ENCODE measurements at regions not wholly inside any gene's neighbourhood (a gene's known extent, or its start where the extent isn't known, plus 50 kb on each side); places are given as distances from the start of the nearest gene placed in this dataset.

DNA sequence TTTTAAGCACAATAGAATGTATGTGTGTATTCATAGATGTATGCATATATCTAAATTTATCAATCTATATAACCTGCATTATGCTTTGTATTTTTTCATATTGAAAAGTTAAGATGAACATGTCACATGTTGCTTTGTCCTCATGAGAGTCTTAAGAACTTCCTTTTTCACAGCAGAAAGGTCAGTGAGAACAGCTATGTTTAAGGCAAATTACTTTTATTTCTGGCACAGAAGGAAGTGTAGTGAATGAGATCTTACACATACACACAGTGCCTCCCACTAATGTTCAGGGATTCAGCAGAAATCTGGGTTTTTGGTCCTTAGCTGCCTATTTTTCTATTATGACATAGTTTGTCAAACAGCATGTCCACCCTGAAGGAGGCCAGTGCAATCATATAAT lies 134.8 kb downstream of the TMEM26 start:
- DNase-seq (ENCODE audit: low read depth) = no peak

DNA sequence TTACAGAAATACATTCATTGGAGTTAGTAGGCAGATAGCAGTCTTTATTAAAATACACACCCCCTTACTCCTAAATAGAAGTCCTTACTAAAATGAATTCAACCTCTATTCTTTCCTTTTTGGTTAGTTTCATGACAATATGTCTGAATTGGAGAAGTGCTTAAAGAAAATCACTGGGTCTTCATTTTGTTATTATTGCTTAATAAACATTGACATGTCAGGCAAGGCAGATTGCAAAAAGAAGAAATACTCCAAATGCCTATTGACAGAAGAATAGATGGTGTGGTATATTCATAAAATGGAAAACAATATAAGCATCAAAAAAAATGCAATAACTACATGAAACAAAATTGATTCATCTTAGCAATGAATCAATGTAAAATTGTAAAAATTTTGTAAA lies 135.5 kb downstream of the TMEM26 start:
- DNase-seq (ENCODE audit: low read depth) = no peak

DNA sequence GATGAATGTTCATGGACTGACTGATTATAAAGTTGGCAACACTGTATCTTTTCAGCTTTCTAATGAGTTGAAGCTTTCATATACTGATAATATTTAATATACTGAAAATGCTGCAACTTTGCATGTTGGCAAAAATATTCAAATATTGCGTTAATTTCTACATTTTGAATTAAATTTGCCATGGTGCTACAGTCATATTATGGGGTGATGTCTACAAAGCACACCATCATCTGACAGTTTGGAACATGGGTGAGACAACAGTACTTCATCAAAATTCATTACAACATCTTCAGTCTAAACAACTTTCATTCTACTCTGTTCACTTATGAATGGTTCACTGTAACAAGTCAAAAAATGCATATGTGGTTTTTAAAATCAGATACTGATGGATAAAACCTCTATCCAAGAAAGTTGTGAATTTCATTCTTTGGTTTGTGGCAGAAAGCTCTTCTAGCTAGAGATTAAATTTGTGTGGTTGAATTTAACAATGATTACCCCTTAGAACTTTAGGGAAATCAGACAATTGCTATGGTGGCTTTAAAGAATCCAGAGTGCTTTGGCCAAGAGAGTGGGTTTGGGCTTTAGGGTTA lies 136.4 kb downstream of the TMEM26 start:
- no peak for DNase-seq (ENCODE audit: low read depth)

DNA sequence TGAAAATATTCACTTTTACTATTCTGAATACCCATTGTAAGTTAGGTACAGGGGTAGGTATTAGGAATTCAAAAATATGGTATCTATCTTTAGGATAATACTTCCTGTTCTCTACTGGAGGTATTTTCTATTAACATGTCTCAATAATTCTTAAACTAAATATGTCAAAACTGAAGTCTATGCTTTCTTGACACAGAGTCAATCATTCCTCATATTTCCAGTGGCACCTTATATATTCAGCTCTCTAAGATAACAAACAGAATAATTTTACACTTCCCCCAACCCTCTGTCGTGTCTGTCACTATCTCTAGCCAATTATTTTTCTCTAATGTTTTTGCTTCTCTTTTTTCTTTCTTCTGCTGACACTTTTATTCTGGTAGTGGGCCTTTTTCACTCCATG lies 138.9 kb downstream of the TMEM26 start:
- DNase-seq (ENCODE audit: low read depth) = no peak

DNA sequence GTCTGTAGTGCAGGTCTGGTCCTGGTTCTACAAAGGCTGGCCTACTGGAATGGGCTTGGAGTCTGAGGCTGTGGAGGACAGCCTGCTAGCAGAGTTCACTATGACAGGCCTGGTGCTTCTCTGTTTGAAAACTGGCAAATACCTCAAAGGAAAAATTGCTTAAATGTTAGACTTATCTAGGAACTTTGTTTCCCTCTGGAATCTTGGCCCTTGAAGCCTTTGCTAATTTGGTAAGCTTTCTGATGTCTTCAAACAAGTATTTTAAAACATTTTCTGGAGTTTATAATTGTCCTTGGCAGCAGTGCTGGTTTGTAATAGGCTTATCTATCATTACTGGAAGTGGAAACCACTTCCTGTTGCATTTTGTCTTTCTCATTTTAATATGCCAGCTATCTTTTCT lies 139.7 kb downstream of the TMEM26 start:
- DNase-seq (ENCODE audit: low read depth) = peak; percentile 38

DNA sequence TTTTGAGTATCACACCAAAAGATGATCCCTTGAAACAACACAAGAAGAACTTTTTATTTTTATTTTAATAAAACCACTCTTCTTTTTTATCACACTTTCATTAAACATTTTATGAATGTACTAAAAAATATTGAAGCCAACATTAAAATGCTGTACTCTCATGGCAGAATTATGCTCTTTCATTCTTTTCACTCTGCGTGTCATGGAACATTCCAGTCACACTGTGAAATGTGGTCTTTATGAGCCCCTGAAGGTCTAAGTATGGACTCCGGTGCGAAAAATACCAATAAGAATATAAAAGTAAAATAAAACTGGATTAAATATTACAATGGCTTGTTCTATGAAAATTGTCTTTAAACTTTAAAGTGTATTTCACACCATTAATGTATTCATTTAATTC lies 148.4 kb downstream of the TMEM26 start:
- no peak for DNase-seq (ENCODE audit: low read depth)

DNA sequence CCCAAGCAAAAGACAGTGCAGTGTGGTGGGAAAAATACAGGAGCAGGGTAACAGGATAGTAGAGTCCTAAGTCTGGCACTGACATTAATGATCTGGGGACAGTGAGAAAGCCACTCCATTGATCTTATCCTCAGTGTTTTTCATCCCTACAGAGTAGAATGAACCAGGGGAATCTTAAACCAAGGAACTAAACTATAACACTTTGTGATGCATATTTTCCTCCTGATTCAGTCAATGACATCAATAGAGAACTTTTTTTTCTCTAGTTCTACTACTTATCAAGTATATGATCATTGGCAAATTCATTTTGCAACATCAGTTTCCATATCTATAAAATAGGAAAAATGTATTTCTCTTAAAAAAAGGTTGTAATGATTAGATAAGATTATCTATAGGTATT lies 151.1 kb downstream of the TMEM26 start:
- DNase-seq (ENCODE audit: low read depth) = no peak

DNA sequence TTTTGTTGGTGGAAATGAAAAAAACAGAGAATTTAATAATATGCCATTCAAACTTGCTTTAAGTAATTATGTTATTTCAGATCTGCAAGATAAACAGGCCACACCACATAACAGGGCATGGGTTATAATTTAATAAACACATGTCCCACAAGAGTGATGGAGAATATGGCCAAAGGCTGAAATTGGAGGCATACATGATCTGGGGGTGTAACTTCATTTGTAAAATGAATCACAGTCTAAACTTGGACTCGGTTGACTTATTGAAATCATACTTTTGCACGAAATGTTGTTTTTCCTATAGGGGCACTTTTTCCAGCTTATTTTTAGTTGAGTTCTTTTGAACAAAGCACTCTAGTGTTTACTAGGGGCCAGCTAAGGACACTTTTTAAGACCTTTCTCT lies 151.6 kb downstream of the TMEM26 start:
- no peak for DNase-seq (ENCODE audit: low read depth)

DNA sequence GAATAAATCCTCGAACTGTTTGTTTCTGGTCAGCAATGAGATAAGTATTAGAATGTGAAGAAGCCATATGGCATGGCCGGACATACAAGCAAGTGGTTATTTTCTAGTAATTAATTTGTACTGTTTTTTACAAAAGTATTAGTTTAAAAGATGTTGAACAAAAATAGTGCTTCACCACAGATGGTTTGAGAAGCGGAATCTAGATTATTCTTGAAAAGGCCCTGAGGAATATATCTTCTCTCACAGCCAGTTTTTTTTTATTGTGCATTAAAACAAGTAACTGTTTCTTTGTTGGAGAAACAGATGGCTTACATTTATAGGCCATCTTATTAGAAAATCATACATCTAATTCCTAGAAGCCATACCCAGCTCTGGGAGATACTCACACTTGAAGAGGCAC lies 153.3 kb downstream of the TMEM26 start:
- DNase-seq (ENCODE audit: low read depth) = no peak

DNA sequence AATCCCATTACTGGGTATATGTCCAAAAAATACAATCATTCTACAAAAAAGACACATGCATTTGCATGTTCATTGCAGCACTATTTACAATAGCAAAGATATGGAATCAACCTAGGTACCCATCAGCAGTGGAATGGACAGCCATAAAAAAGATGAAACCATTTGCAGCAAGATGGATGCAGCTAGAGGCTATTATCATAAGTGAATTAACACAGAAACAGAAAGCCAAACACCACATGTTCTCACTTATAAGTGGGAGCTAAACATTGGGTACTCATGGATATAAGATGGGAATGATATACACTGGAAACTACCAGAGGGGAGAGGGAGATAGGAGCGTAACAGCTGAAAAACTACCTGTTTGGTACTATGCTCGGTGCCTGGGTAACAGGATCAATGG lies 154.0 kb downstream of the TMEM26 start:
- no peak for DNase-seq (ENCODE audit: low read depth)

DNA sequence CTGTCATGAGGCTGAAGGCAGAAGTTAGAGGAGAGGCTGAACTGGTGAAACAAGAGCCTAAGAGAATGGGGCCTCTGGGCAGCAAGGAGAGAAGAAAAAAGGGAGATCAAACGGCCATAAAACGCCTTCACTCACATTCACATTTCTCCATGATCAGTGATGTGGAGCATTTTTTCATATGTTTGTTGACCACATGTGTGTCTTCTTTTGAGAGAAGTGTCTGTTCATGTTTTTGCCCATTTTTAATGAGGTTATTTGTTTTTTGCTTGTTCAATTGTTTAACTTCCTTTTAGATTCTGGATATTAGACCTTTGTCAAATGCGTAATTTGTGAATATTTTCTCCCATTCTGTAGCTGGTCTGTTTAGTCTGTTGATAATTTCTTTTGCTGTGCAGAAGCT lies 155.0 kb downstream of the TMEM26 start:
- DNase-seq (ENCODE audit: low read depth) = no peak

DNA sequence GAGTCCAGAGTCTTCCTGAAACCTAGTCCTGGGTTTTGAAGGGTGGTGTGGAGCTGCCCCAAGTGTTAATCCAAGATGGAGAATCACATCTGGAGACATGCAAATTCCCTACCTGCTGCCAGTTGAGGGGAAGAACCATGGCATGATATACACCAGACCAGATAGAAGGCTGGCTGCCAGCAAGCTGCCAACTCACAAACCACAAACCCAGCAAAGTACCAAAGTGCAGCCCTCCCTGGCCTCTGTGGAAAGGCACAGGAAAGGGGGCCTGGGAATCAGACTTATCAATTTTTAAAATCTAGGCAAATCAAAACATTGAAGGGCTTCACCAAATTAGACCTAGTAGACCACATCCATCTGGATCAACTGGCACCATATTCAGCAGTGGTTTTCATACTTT lies 157.0 kb downstream of the TMEM26 start:
- no peak for DNase-seq (ENCODE audit: low read depth)

DNA sequence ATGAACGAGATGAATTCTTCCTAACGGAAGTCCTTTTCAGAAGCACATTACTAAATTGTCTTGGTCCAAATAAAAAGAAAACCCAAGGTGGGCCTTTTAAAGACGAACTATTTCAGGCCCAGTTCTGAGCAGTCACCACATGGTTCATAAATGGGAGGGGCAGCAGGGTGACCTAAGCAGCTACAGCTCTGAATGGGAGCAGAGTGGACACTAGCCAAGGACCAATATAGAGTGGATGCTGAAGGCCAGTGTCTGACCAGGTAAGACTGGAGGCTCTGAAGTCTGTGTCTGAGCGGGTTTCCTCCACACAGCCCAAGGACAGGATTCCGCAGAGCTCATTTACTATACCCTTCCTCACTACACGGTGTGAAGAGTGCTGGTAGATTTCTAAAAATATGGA lies 159.1 kb downstream of the TMEM26 start:
- no peak for DNase-seq (ENCODE audit: low read depth)

DNA sequence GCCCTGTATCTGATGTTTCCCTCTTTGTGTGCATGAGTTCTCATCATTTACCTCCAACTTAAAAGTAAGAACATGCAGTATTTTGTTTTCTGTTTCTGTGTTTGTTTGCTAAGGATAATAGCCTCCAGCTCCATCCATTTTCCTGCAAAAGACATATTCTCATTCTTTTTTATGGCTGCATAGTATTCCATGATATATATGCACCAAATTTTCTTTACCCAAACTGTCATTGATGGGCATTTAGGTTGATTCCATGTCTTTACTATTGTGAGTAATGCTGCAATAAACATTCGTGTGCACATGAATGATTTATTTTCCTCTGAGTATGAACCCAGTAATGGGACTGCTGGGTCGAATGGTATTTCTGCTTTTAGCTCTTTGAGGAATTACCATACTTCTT lies 163.4 kb downstream of the TMEM26 start:
- DNase-seq (ENCODE audit: low read depth) = no peak

DNA sequence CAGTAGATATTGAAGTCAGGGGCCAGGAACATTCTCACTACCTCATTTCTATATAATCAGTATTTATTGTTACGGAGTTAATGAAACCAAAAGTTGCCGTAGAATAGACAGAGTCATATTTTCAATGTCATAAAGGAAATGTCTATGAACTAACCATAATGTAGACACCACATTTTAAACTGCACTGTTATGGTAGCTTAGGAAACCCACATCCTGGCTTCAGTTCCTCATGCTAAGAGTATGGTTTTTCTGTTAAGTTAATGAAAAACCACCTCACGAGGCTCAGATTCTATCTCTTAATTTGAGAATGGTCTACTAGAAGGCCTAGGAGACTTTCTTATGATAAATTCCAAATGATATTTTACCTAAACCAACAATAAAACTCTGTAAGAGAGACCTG lies 166.5 kb downstream of the TMEM26 start:
- no peak for DNase-seq (ENCODE audit: low read depth)

DNA sequence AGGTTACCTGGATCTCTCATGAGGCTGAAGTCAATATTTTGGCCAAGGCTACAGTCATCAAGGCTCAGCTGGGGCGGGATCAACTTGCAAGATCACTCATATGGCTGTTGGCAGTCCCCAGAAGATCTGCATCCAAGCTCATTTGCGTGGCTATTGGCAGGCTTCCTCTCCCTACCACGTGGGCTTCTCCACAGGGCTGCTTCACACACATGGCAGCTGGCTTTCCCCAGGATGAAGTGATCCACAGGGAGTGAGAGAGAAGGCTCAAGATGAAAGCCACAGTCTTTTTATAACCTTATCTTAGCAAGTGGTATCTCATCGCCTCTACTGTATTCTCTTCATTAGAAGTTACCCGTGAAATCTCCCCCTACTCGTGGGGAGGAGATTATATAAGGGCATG lies 167.4 kb downstream of the TMEM26 start:
- DNase-seq (ENCODE audit: low read depth) = no peak

DNA sequence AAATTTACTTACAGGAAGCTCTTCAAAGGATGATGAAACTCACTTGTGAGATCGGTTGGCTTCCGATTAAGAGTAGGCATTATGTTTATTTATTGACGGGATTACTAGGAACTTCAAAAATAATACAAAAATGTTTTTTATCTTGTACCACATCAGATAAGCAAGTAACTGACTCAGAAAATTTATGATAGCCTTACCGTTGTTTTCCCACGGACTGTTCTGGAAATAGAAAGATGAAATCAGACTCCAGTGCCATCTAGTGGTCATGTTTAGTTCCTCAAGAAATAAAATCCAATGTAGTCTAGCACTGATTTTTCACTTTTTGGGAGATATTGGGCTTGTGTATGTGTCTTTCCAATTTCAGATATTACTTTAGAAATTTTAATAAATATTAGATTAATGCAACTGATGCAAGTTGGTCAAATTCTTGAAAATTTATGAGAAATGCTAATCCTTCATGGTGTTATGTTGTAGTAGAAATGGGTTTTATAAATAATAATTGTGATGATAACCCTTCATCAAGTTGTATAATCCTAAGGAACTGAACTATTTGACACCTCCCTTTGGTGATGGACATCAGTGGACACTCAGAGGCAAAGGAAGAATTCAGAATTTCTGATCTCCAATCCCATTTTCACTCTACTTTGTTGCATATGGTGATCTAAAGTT lies 168.8 kb downstream of the TMEM26 start:
- DNase-seq (ENCODE audit: low read depth) = peak; percentile 65

DNA sequence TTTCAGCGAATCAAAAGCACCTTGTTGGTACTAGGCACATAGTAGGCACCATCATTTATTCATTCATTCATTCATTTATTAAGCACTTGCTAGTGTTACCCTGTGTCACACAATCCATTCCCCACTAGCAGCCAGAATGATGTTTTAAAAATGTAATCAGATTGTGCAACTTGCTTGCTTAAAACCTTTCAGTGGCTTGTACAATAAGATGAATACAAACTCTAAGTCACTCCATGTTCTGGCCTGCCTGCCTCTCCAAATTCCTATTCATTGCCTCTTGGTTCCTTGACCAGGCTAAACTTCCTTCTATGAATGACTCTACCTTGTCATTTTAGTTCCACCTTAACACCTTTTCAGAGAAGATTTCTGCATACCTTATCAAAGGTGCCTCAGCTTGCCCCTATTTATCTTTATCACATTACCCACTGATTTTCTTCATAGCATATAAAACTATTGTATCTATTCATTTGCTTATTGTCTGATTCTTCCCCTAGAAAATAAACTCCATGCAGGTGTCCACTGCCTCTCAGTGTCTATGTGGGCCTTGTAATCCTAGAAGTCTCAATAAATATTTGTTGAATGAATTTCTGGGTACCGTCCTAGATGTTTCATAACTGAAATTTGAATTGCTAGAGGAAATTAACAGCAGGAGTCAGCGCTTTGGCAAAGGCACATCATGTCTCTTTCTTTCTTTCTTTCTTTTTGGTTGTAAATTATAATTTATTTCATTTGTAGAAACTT lies 169.5 kb downstream of the TMEM26 start:
- DNase-seq (ENCODE audit: low read depth) = peak; percentile 24

DNA sequence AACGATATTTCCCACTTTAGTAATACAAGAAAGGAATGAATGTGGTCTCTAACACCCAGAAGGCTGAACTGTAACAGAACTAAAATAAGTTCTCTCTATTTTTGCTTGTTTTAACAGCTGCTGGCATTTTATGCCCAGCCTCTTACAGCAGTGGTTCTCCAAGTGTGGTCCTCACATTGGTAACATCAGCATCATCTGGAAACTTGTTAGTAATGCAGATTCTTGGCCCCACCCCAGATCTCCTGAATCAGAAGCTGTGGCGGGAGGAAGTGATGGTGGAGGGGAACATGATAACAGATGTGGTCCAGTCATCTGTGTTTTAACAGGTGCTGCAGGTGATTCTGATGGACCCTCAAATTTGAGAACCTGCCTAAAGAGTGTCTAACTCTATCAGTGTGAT lies 170.1 kb downstream of the TMEM26 start:
- DNase-seq (ENCODE audit: low read depth) = no peak

DNA sequence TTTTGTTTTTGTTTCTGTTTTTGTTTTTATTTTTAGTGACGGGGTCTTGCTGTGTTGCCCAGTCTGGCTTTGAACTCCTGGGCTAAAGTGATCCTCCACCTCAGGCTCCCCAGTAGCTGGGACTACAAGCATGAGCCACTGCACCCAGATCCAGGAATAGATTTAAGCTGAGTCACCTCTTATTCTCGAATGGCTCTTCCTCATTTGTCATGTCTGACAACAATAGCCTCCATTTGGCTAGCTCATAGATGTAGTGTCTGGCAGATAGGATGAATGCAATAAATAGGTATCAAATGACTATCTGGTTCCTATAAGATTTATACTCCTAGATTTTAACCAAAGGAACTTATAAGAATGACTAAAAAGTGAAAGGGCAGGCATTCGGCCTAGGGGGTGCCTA lies 172.9 kb downstream of the TMEM26 start:
- DNase-seq (ENCODE audit: low read depth) = peak; percentile 57

DNA sequence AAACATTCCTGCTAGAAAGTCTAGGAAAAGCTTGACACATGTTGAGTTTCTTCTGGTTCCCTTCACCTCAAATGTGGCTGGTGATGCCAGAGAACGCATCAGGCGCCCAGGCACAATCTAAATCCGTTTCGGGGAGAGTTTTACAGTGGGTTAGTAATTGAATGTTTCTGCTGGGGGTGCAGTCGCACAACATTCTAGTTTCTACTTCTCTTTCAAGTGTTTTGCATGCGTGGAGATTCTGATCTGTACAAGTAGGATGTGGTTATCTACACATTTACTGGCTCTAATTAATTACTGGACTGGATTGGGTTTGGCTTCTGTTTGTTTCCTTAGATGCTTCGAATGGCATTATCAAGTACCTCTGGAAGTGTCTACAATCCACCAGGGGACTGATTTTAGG lies 173.8 kb downstream of the TMEM26 start:
- DNase-seq (ENCODE audit: low read depth) = no peak

DNA sequence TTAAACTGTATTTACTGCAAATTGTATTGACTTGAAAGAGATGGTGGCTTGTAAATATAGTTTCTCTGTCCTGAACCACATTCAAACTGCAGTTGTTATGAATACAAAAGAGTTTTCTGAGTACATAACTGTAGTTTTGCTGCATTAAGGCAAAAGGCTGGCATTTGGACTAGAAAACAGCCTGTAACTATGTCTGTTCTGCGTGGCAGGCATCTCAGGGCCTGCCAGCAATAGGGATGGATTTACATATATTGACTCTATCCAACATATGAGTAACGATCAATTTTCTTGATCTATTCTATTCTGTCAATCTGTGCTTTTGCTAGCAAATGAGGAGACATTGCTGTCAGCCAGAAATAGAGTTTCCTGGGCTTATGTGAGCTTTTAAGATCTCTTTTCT lies 174.6 kb downstream of the TMEM26 start:
- DNase-seq (ENCODE audit: low read depth) = no peak

DNA sequence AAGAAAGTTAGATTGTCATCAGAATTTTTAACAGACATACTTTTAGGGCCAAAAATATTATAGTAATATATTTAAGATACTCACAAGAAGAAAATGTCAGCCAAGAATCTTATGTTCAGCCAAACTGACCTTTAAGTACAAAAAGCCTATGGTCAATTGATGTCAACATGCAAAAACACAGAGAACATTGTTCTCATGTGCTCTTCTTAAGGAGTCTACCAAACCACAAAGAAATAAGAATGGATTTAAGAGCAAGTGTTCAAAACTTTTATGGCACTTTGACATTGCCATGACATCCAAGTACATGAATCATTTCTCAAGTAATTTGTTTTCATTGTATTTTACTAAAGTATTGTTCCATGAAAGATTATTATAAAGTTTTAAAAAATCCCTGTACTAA lies 180.4 kb downstream of the TMEM26 start:
- no peak for DNase-seq (ENCODE audit: low read depth)

All from iris pigment epithelial cell (primary cell).